ENCODE measurements at regions not wholly inside any gene's neighbourhood (a gene's known extent, or its start where the extent isn't known, plus 50 kb on each side); places are given as distances from the start of the nearest gene placed in this dataset.

- no peak for TF ChIP-seq CTCF (CRISPR knock-in tag; IDR thresholded peaks at IDR 0.05)
- no peak for TF ChIP-seq CHD2 (IDR thresholded peaks at IDR 0.05; ENCODE audit: low read depth, low read length)
- no peak for TF ChIP-seq HMGA1 (CRISPR knock-in tag; conservative IDR thresholded peaks at IDR 0.05)
- TF ChIP-seq ZBTB49 (CRISPR knock-in tag; IDR thresholded peaks at IDR 0.05; ENCODE audit: borderline replicate concordance), result no peak
- TF ChIP-seq ZBTB1 (CRISPR knock-in tag; IDR thresholded peaks at IDR 0.05; ENCODE audit: borderline replicate concordance), result no peak
- no peak for TF ChIP-seq ZNF367 (CRISPR knock-in tag; IDR thresholded peaks at IDR 0.05; ENCODE audit: borderline replicate concordance)
- TF ChIP-seq STAG1 (CRISPR knock-in tag; IDR thresholded peaks at IDR 0.05), result no peak
- no peak for TF ChIP-seq ZBTB7A (CRISPR knock-in tag; IDR thresholded peaks at IDR 0.05)
- no peak for TF ChIP-seq ZNF510 (CRISPR knock-in tag; IDR thresholded peaks at IDR 0.05; ENCODE audit: low read depth)
- TF ChIP-seq MAX (IDR thresholded peaks at IDR 0.05), result no peak
- TF ChIP-seq ZNF747 (CRISPR knock-in tag; IDR thresholded peaks at IDR 0.05; ENCODE audit: borderline replicate concordance), result no peak
Observed at GRCh38 chr16:27729516-27730304, 179.8 kb downstream of the KATNIP start.

Data from HepG2 (cell line).